Transverse colon (tissue), 4 donors: ENCODE measurements at regions not wholly inside any gene's neighbourhood (a gene's known extent, or its start where the extent isn't known, plus 50 kb on each side); places are given as distances from the start of the nearest gene placed in this dataset.

ENCODE experiments used
- DNase-seq: peaks from one replicate; pipeline ENCODE4 v3.0.0-alpha.2; 2019
- H3K27ac ChIP-seq, 4 donors: fragments of 200-600 bp; sonication (generic); 2 replicates each; pipeline ENCODE4 v1.5.1; 2016 to 2018; ENCODE audit warnings: inconsistent platforms in 4 of 4
- H3K27me3 ChIP-seq: fragments of 200-600 bp; sonication (generic); 2 replicates; pipeline ENCODE4 v1.5.1; 2017; ENCODE audit warnings: inconsistent platforms
- H3K36me3 ChIP-seq, 4 donors: fragments of 200-600 bp; sonication (generic); 2 replicates each; pipeline ENCODE4 v1.5.1; 2017 to 2019; ENCODE audit warnings: inconsistent platforms in 4 of 4
- H3K4me1 ChIP-seq, 4 donors: fragments of 200-600 bp; sonication (generic); 2 replicates each; pipeline ENCODE4 v1.5.1; 2017 to 2020; ENCODE audit warnings: inconsistent platforms in 4 of 4
- H3K4me3 ChIP-seq, 4 donors: fragments of 200-600 bp; sonication (generic); 1 replicate in 1 of 4; 2 replicates in 3 of 4; pipeline versions ENCODE4 v1.5.1 to v1.6.1; 2017 to 2019; ENCODE audit warnings: inconsistent platforms in 4 of 4
- H3K9me3 ChIP-seq, 2 donors: fragments of 200-600 bp; sonication (generic); 2 replicates each; pipeline ENCODE4 v1.5.1; 2017 to 2019; ENCODE audit warnings: inconsistent platforms in 2 of 2
- CTCF ChIP-seq, 5 experiments: fragments of 200-600 bp in 3 of 5; fragments of 450-650 bp in 2 of 5; sonication (generic) in 3 of 5; IDR thresholded peaks; 1 replicate in 2 of 5; 2 replicates in 3 of 5; pipeline ENCODE4 v1.5.1; 2016 to 2017; ENCODE audit warnings: antibody characterized with exemption in 5 of 5, inconsistent platforms in 3 of 5, mild to moderate bottlenecking in 2 of 5, moderate library complexity in 1 of 5
- EP300 ChIP-seq: sonication (generic); formaldehyde crosslinking; IDR thresholded peaks from one replicate; pipeline ENCODE4 v1.6.1; 2017; ENCODE audit warnings: antibody characterized with exemption, low read depth
- POLR2A ChIP-seq: fragments of 450-650 bp; IDR thresholded peaks from one replicate; pipeline ENCODE4 v1.6.1; 2016; ENCODE audit warnings: antibody characterized with exemption, mild to moderate bottlenecking, moderate library complexity
- POLR2AphosphoS5 ChIP-seq, 3 donors: sonication (generic); formaldehyde crosslinking; IDR thresholded peaks; one replicate each; pipeline ENCODE4 v1.6.1; 2016; ENCODE audit warnings: antibody characterized with exemption in 3 of 3
- WGBS, 2 donors: methylation state at CpG; one replicate each; pipeline ENCODE4 v1.1.5; 2018; ENCODE audit warnings: low coverage in 1 of 2; 5-methylcytosine and 5-hydroxymethylcytosine counted together
- in situ Hi-C, 4 donors: fragments of 200-750 bp; cut with MboI; loops; one replicate each; pipeline versions ENCODE4 v1.15.0 to v1.15.1; 2017; ENCODE audit warnings: low sequenced_read_pairs in 3 of 4, low pct_ligation_motif_present in 1 of 4, low pct_unique_long_range_greater_than_20kb in 1 of 4
- intact Hi-C: fragments of 100-400 bp; cut with DNase I; formaldehyde crosslinking; loops from one replicate; pipeline ENCODE4 v1.15.1; 2023; ENCODE audit warnings: low total_unique reads

GRCh38 chr2:118190474-118190873 lies 102.2 kb downstream of the INSIG2 start:
- intact Hi-C loops = no loop called here
- Histone ChIP-seq H3K27ac (no peak overlapping the region), H3K4me3 (no peak overlapping the region), H3K36me3 (no peaks in the 10 kb centered on the region), H3K27me3 (no peaks in the 10 kb centered on the region), H3K9me3 (no peaks in the 10 kb centered on the region), H3K4me1 (peaks cover 0 to 11% (median 5%) of the 10 kb centered on the region in 4 donors)
- no peak for DNase-seq
- TF ChIP-seq CTCF (IDR thresholded peaks at IDR 0.05) (no peak), EP300 (no peak), POLR2AphosphoS5 (IDR thresholded peaks at IDR 0.05) (no peak), POLR2A (no peak)
- in situ Hi-C loops = no loop called here

DNA sequence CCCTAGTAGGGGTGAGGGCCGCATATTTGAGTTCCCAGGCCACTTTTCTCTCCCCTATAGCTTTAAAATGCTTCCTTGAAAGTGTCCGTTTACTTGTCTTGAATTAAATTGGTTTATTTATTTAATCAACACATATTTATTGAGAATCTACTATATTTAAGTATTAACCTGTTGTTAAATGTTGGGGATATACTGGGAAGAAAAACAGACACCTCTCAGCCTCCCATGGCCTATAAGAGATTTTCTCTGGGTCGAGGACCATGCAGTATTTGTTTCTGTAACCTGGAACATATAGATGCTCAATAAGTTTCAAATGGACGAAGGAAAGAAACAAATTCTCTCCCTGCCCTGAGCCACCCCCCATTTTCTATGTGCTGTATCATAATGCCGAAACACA lies 98.6 kb downstream of the INSIG2 start:
- in situ Hi-C loops = no loop called here

DNA sequence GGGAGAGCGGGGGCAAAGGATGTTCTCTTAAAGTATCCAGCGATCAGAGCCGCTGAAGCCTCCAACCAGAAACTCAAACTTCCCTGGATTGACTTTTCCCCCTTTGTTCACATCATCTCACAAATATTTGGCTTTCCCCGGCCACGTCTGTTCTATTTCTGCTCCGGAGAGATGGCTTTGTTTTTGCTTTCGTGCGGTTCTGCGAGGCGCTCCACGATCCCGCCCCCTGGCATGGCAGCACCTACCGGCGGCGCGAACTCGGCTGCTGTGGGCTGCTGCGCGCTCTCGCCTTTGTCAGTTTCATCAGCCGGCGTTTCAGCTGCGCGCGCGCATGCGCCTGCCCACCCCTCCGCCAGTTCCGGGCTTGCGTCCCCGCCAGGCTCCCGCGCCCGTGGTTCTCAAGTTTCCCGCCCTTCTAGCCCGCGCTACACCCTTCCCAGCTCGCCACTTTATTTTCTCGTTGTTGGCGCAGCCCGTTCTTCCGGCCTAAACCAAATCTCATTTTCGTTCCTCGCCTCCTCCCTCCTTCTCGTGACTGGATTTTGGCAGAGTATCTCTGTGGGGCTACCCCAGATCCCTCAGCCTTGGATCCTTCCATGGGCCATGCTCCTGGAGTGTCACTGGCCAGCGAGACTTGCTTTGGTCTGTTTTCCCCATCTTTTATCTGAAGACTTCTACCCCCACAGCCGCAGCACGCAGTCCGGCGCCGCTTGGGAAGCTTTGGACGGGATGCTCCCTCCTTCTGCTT lies 98.0 kb downstream of the INSIG2 start:
- intact Hi-C loops = no loop called here
- TF ChIP-seq POLR2A (peak; percentile 40), CTCF (IDR thresholded peaks at IDR 0.05) (peak in 1 of 5 experiments; percentile 16), EP300 (no peak), POLR2AphosphoS5 (IDR thresholded peaks at IDR 0.05) (peak; percentile 58 to 74 (median 69))

More for the DNA sequence above, 98.6 kb downstream of the INSIG2 start:
- 90 to 94% methylated on average over 4 to 5 of the region's 5 CpGs for WGBS, 2 donors
- no peaks in the 10 kb centered on the region for H3K27me3 ChIP-seq
- peaks cover 4 to 13% (median 9%) of the 10 kb centered on the region in 4 donors for H3K4me1 ChIP-seq
- no peak for TF ChIP-seq POLR2A
- TF ChIP-seq EP300 = no peak
- TF ChIP-seq CTCF (IDR thresholded peaks at IDR 0.05) = no peak
- TF ChIP-seq POLR2AphosphoS5 (IDR thresholded peaks at IDR 0.05) = no peak
- peak overlapping the region in 2 of 4 donors; percentile 45 to 69 for H3K4me3 ChIP-seq
- no peak for DNase-seq
- intact Hi-C loops = no loop called here
- H3K27ac ChIP-seq = peak overlapping the region; percentile 74 to 91 (median 84)
- no peaks in the 10 kb centered on the region for H3K9me3 ChIP-seq
- no peaks in the 10 kb centered on the region for H3K36me3 ChIP-seq

GRCh38 chr2:118185210-118186109 lies 97.2 kb downstream of the INSIG2 start:
- WGBS, 2 donors = 0 to 7% methylated on average over 5 to 33 of the region's 33 CpGs
- TF ChIP-seq EP300 = no peak
- no peak for TF ChIP-seq CTCF (IDR thresholded peaks at IDR 0.05)
- no peak for TF ChIP-seq POLR2AphosphoS5 (IDR thresholded peaks at IDR 0.05)
- peak; percentile 1 for TF ChIP-seq POLR2A
- in situ Hi-C loops (no loop called here), intact Hi-C loops (no loop called here)
- H3K27me3 ChIP-seq = no peaks in the 10 kb centered on the region
- peak; percentile 58 for DNase-seq
- H3K4me3 ChIP-seq = peak overlapping the region; percentile 45 to 69 (median 54)
- H3K36me3 ChIP-seq = no peaks in the 10 kb centered on the region
- H3K9me3 ChIP-seq = no peaks in the 10 kb centered on the region
- peaks cover 4 to 13% (median 9%) of the 10 kb centered on the region in 4 donors for H3K4me1 ChIP-seq
- peak overlapping the region; percentile 74 to 91 (median 84) for H3K27ac ChIP-seq

More for the DNA sequence above, 98.0 kb downstream of the INSIG2 start:
- Histone ChIP-seq H3K4me1 (peaks cover 4 to 13% (median 9%) of the 10 kb centered on the region in 4 donors), H3K27ac (peak overlapping the region; percentile 74 to 91 (median 84)), H3K9me3 (no peaks in the 10 kb centered on the region), H3K27me3 (no peaks in the 10 kb centered on the region), H3K4me3 (peak overlapping the region; percentile 45 to 69 (median 54)), H3K36me3 (no peaks in the 10 kb centered on the region)
- 0 to 12% methylated on average over 8 to 52 of the region's 52 CpGs for WGBS, 2 donors
- DNase-seq = peak; percentile 88
- in situ Hi-C loops = no loop called here
